ENCODE measurements at regions not wholly inside any gene's neighbourhood (a gene's known extent, or its start where the extent isn't known, plus 50 kb on each side); places are given as distances from the start of the nearest gene placed in this dataset.
"Not testable (repeated sequence)": the region's sequence is repeated elsewhere in the genome, so short reads cannot be mapped to it uniquely, and the experiment has no call there.

GRCh38 chr11:96540875-96541274 lies 151.1 kb downstream of the JRKL start:
- FAIRE-seq (no peak), DNase-seq (ENCODE audit: insufficient read length, low spot score) (no peak)
- TF ChIP-seq POLR2A (IDR thresholded peaks at IDR 0.05; ENCODE audit: low read depth, low read length), result no peak
- no peak for TF ChIP-seq POU2F2 (IDR thresholded peaks at IDR 0.05; ENCODE audit: low read depth, low read length)
- TF ChIP-seq POLR2AphosphoS5 (IDR thresholded peaks at IDR 0.05; ENCODE audit: low read depth, low read length), result no peak
- no peak for TF ChIP-seq TAF1 (IDR thresholded peaks at IDR 0.05; ENCODE audit: low read depth, low read length)
- TF ChIP-seq SPI1 (IDR thresholded peaks at IDR 0.05; ENCODE audit: low read depth, low read length), result no peak
- no peak for TF ChIP-seq PAX5 (IDR thresholded peaks at IDR 0.05; ENCODE audit: insufficient read depth, low read length, severe bottlenecking)

GRCh38 chr11:96543177-96543576 lies 153.4 kb downstream of the JRKL start:
- TF ChIP-seq POLR2AphosphoS5 (IDR thresholded peaks at IDR 0.05; ENCODE audit: low read depth, low read length) (no peak), POU2F2 (IDR thresholded peaks at IDR 0.05; ENCODE audit: low read depth, low read length) (no peak), POLR2A (IDR thresholded peaks at IDR 0.05; ENCODE audit: low read depth, low read length) (no peak), SPI1 (IDR thresholded peaks at IDR 0.05; ENCODE audit: low read depth, low read length) (no peak), PAX5 (IDR thresholded peaks at IDR 0.05; ENCODE audit: insufficient read depth, low read length, severe bottlenecking) (no peak), TAF1 (IDR thresholded peaks at IDR 0.05; ENCODE audit: low read depth, low read length) (no peak)
- DNase-seq (ENCODE audit: insufficient read length, low spot score), result no peak
- no peak for FAIRE-seq

DNA sequence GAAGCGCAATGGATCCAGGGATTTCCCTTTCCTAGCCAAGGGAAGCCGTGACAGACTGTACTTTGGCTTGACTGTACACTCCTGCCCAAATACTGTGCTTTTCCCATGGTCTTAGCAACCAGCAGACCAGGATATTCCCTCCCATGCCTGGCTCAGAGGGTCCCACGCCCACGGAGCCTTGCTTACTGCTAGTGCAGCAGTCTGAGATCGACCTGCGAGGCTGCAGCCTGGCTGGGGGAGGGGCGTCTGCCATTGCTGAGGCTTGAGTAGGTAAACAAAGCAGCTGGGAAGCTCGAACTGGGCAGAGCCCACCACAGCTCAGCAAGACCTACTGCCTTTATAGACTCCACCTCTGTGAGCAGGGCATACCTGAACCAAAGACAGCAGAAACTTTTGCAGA lies 155.4 kb downstream of the JRKL start:
- not testable (repeated sequence) for DNase-seq (ENCODE audit: insufficient read length, low spot score); FAIRE-seq

GRCh38 chr11:96551136-96551535 lies 161.3 kb downstream of the JRKL start:
- DNase-seq (ENCODE audit: insufficient read length, low spot score), result no peak
- no peak for FAIRE-seq
- TF ChIP-seq TAF1 (IDR thresholded peaks at IDR 0.05; ENCODE audit: low read depth, low read length), result no peak
- TF ChIP-seq POU2F2 (IDR thresholded peaks at IDR 0.05; ENCODE audit: low read depth, low read length), result no peak
- no peak for TF ChIP-seq POLR2AphosphoS5 (IDR thresholded peaks at IDR 0.05; ENCODE audit: low read depth, low read length)
- TF ChIP-seq SPI1 (IDR thresholded peaks at IDR 0.05; ENCODE audit: low read depth, low read length), result no peak
- TF ChIP-seq PAX5 (IDR thresholded peaks at IDR 0.05; ENCODE audit: insufficient read depth, low read length, severe bottlenecking), result no peak
- no peak for TF ChIP-seq POLR2A (IDR thresholded peaks at IDR 0.05; ENCODE audit: low read depth, low read length)

DNA sequence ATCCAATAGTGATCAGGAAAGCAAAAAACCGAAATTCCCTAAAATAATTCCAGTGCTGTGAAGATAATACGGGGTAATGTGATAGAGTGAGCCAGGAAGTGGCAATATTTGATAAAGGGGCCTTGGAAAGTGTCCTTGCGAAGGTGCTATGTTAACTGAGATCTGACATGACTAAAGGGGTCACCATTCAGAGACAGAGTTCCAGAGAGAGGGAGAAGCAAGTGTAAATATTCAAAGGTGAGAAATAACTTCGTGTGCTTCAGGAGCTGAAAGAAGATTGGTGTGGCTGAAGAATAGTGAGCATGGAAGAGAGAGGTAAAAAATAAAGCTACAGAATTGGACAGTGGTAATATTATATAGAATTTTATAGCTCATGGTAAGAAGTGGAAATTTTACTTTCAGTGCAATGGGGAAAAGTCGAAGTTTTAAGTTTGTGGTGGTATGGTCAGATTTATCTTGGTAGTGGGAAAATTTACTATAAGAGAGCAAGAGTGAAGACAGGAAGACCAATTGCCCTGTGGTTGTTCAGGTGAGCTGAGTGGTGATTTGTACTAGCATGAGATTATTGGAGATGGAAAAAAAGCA lies 164.5 kb downstream of the JRKL start:
- FAIRE-seq, result no peak

DNA sequence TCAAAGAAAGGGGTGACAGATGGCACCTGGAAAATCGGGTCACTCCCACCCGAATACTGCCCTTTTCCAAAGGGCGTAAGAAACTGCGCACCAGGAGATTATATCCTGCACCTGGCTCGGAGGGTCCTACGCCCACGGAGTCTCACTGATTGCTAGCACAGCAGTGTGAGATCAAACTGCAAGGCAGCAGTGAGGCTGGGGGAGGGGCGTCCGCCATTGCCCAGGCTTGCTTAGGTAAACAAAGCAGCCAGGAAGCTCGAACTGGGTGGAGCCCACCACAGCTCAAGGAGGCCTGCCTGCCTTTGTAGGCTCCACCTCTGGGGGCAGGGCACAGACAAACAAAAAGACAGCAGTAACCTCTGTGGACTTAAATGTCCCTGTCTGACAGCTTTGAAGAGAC lies 166.0 kb downstream of the JRKL start:
- not testable (repeated sequence) for DNase-seq (ENCODE audit: insufficient read length, low spot score); FAIRE-seq

More for the DNA sequence above, 164.5 kb downstream of the JRKL start:
- TF ChIP-seq POU2F2 (IDR thresholded peaks at IDR 0.05; ENCODE audit: low read depth, low read length), result no peak
- no peak for TF ChIP-seq TAF1 (IDR thresholded peaks at IDR 0.05; ENCODE audit: low read depth, low read length)
- DNase-seq (ENCODE audit: insufficient read length, low spot score), result no peak

- not testable (repeated sequence) for FAIRE-seq; DNase-seq (ENCODE audit: insufficient read length, low spot score)
Measured at GRCh38 chr11:96560727-96561126, 170.9 kb downstream of the JRKL start.

DNA sequence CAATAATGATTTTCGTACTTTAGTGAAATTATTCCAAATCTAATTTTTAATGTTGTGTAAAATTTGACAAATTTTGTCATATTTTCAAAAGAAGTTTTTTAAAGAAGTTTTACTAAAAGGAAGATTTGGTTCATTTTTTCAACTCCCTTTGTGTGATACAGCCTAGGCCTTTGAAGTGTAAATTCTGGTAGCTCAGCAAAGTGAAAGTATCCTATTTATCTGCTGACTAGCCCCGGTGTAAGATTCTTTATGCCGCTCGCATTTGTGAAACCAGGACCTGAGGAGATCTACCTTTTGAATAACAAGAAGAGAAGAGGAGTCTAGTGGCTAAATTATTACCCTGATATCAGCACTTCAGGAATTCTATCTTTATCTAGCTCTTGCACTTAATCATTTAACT lies 177.4 kb downstream of the JRKL start:
- no peak for DNase-seq (ENCODE audit: insufficient read length, low spot score)
- FAIRE-seq, result no peak
- TF ChIP-seq TAF1 (IDR thresholded peaks at IDR 0.05; ENCODE audit: low read depth, low read length) (no peak), SPI1 (IDR thresholded peaks at IDR 0.05; ENCODE audit: low read depth, low read length) (no peak), POLR2AphosphoS5 (IDR thresholded peaks at IDR 0.05; ENCODE audit: low read depth, low read length) (no peak), POU2F2 (IDR thresholded peaks at IDR 0.05; ENCODE audit: low read depth, low read length) (no peak), PAX5 (IDR thresholded peaks at IDR 0.05; ENCODE audit: insufficient read depth, low read length, severe bottlenecking) (no peak), POLR2A (IDR thresholded peaks at IDR 0.05; ENCODE audit: low read depth, low read length) (no peak)

DNA sequence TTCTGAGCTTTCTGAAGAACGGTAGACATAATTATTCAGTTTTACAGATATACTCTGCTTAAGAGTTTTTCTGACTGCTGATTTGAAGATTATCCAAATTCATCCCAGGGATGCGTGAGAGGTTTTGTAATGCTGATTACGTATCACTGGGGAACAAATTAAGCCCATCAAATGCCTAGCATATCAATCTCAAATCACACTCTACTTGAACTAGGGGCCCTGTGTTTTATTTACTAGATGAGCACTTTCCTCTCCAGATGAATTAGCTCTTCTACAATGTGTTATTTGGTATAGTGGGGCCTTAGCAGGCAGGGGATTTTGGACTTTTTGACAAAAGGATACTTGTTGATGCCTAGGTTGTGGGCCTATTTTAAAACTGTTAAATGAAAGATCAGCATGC lies 177.9 kb downstream of the JRKL start:
- no peak for FAIRE-seq
- TF ChIP-seq TAF1 (IDR thresholded peaks at IDR 0.05; ENCODE audit: low read depth, low read length), result no peak
- no peak for TF ChIP-seq SPI1 (IDR thresholded peaks at IDR 0.05; ENCODE audit: low read depth, low read length)

GRCh38 chr11:96576383-96576782 lies 186.6 kb downstream of the JRKL start:
- DNase-seq (ENCODE audit: insufficient read length, low spot score) (no peak), FAIRE-seq (no peak)
- TF ChIP-seq TAF1 (IDR thresholded peaks at IDR 0.05; ENCODE audit: low read depth, low read length) (no peak), POU2F2 (IDR thresholded peaks at IDR 0.05; ENCODE audit: low read depth, low read length) (no peak), POLR2A (IDR thresholded peaks at IDR 0.05; ENCODE audit: low read depth, low read length) (no peak), SPI1 (IDR thresholded peaks at IDR 0.05; ENCODE audit: low read depth, low read length) (no peak), PAX5 (IDR thresholded peaks at IDR 0.05; ENCODE audit: insufficient read depth, low read length, severe bottlenecking) (no peak), POLR2AphosphoS5 (IDR thresholded peaks at IDR 0.05; ENCODE audit: low read depth, low read length) (no peak)

More for the DNA sequence above, 177.9 kb downstream of the JRKL start:
- no peak for DNase-seq (ENCODE audit: insufficient read length, low spot score)

GRCh38 chr11:96578379-96578778 lies 188.6 kb downstream of the JRKL start:
- FAIRE-seq (no peak), DNase-seq (ENCODE audit: insufficient read length, low spot score) (no peak)
- no peak for TF ChIP-seq TAF1 (IDR thresholded peaks at IDR 0.05; ENCODE audit: low read depth, low read length)
- TF ChIP-seq SPI1 (IDR thresholded peaks at IDR 0.05; ENCODE audit: low read depth, low read length), result no peak
- no peak for TF ChIP-seq POU2F2 (IDR thresholded peaks at IDR 0.05; ENCODE audit: low read depth, low read length)
- TF ChIP-seq POLR2A (IDR thresholded peaks at IDR 0.05; ENCODE audit: low read depth, low read length), result no peak
- TF ChIP-seq POLR2AphosphoS5 (IDR thresholded peaks at IDR 0.05; ENCODE audit: low read depth, low read length), result no peak
- TF ChIP-seq PAX5 (IDR thresholded peaks at IDR 0.05; ENCODE audit: insufficient read depth, low read length, severe bottlenecking), result no peak

Data from GM12891 (cell line).